ENCODE measurements at regions not wholly inside any gene's neighbourhood (a gene's known extent, or its start where the extent isn't known, plus 50 kb on each side); places are given as distances from the start of the nearest gene placed in this dataset.

DNA sequence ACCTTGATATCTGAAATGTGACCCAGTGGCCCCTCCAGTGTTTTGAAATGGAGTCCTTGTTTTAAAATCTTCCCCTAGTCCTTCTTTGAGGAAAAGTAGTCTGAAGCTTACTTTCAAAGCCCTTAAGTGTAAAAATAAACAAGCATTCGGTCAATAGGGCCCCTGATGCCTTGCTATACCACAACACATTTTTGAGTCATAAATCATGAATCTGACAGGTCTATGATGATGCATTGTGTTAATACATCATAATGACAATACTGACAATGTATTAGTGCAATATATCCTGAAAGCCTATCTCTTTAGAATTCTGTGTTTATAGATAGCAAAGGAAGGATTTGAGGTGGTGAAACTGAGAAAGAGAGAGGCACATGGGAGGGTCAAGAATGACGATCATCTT is 464.2 kb downstream of the MEIS1 start:
- TF ChIP-seq, protein P1, sequence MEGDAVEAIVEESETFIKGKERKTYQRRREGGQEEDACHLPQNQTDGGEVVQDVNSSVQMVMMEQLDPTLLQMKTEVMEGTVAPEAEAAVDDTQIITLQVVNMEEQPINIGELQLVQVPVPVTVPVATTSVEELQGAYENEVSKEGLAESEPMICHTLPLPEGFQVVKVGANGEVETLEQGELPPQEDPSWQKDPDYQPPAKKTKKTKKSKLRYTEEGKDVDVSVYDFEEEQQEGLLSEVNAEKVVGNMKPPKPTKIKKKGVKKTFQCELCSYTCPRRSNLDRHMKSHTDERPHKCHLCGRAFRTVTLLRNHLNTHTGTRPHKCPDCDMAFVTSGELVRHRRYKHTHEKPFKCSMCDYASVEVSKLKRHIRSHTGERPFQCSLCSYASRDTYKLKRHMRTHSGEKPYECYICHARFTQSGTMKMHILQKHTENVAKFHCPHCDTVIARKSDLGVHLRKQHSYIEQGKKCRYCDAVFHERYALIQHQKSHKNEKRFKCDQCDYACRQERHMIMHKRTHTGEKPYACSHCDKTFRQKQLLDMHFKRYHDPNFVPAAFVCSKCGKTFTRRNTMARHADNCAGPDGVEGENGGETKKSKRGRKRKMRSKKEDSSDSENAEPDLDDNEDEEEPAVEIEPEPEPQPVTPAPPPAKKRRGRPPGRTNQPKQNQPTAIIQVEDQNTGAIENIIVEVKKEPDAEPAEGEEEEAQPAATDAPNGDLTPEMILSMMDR (IDR thresholded peaks at IDR 0.05; ENCODE audit: borderline replicate concordance, control extremely low read depth, extremely low read depth, insufficient read depth, missing control alignments) = no peak
- no peak for DNase-seq (ENCODE audit: low spot score)
- in situ Hi-C loops (cut with MboI; ENCODE audit: low sequenced_read_pairs, unreplicated experiment) = no loop called here

DNA sequence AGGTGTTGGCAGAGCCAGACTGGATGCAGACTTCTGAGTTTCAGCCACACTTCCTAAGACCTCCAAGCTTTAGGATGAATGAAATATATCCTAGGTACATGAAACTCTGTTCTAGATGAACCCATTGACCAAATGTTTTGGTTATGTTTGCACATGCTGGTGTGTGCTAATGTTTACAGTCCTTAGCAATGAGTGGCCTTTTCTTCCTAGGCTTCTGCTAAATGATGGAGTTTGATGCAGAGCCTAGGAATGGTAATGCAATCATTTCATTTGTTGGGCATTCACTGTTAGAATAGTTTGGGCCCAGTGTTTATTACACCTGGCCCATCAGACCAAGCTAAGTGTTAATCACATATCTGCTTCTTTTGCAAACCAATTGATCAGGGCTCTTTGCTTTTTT is 464.7 kb downstream of the MEIS1 start:
- TF ChIP-seq, protein P1 (IDR thresholded peaks at IDR 0.05; ENCODE audit: borderline replicate concordance, control extremely low read depth, extremely low read depth, insufficient read depth, missing control alignments) = no peak
- DNase-seq (ENCODE audit: low spot score) = no peak
- in situ Hi-C loops (cut with MboI; ENCODE audit: low sequenced_read_pairs, unreplicated experiment) = no loop called here

DNA sequence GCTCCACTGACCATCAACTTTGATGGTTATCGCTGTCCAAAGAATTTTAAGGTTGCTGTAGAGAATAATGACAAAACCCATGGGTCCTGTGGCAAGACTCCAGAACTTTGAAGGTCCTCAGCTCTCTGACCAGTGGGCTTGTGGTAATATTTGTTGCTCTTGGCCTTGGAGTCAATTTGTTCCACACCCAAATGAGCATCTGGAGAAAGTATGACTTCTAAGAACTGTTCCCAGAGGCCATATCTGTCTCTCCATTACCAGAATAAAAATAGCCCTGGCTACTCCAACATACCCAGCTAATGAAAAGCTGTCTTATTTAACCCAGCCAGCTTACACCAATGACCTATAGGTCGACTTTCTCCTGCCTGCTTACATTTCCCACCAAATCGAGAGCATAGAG is 466.4 kb downstream of the MEIS1 start:
- no peak for DNase-seq (ENCODE audit: low spot score)
- TF ChIP-seq, protein P1 (IDR thresholded peaks at IDR 0.05; ENCODE audit: borderline replicate concordance, control extremely low read depth, extremely low read depth, insufficient read depth, missing control alignments) = no peak
- in situ Hi-C loops (cut with MboI; ENCODE audit: low sequenced_read_pairs, unreplicated experiment) = no loop called here

DNA sequence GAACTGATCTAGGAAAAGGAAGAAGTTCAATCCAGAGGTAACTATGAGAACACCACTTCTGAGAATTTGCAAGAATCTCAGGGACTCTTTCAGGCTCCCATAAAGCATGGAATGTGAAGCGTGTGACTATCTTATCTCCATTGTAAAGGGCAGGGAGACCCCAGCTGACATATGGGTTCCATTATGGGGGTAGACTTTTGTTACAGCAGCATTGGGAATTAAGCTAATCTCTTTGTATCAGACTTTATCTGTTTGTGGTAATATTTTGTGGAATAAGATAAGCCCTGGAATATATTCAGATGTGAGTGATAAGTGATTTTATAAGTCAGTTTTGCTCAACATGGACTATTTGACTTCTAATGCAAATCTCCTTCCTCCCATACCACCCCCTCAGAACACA is 468.3 kb downstream of the MEIS1 start:
- DNase-seq (ENCODE audit: low spot score) = no peak
- TF ChIP-seq, protein P1 (IDR thresholded peaks at IDR 0.05; ENCODE audit: borderline replicate concordance, control extremely low read depth, extremely low read depth, insufficient read depth, missing control alignments) = no peak
- in situ Hi-C loops (cut with MboI; ENCODE audit: low sequenced_read_pairs, unreplicated experiment) = no loop called here

DNA sequence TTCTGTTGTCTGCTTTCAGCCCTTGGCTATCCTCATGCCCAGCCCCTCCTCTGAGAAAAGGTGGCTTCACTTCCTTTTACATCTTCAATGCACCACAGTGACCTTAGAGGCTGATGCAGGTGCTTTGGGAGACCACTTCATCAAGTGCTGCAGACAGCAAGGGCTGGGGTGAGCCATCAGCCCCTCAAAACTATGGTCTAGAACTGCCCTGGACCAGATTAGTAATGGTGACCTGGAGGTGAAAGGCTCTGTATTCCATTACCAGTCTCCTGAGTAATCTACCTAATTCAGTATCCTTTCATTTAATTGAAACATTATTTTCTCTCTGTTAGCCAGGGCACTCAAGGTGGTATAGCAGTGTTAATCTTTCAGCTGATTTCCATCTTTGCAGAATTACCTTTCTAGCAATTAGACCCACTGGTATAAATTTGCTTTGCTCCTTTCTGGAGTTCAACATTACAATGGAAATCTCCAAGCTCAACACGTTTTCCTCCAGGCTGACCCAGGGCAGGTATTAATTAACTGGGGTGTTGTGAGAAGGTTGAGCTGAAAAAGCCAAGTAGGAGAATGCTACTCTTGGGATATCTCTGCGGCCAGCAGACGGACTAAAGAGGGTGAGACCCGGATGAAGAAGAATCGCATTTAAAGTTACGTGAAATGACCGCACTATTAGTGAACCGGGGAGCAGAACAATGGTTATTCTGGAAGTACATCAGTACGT is 469.0 kb downstream of the MEIS1 start:
- TF ChIP-seq, protein P1 (IDR thresholded peaks at IDR 0.05; ENCODE audit: borderline replicate concordance, control extremely low read depth, extremely low read depth, insufficient read depth, missing control alignments) = no peak
- in situ Hi-C loops (cut with MboI; ENCODE audit: low sequenced_read_pairs, unreplicated experiment) = no loop called here
- no peak for DNase-seq (ENCODE audit: low spot score)

DNA sequence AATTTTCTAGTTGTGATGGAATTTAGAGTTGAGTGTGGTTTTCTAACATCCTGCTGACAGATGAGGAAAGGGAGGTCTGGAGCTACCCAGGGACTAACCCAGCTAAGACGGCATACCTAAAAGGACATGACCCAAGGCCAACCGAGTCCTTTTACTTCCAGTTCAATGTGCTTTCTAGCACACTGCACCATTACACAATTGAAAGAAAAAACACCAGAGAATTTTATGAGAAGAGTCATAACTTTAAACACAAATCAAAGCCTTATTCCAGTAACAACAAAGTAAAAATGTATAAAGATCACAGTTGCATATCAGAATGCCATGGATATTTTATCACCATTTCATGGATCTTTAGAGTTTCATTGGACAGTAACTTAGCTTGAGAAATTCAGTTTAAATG is 480.3 kb downstream of the MEIS1 start:
- TF ChIP-seq, protein P1 (IDR thresholded peaks at IDR 0.05; ENCODE audit: borderline replicate concordance, control extremely low read depth, extremely low read depth, insufficient read depth, missing control alignments) = no peak
- in situ Hi-C loops (cut with MboI; ENCODE audit: low sequenced_read_pairs, unreplicated experiment) = no loop called here
- no peak for DNase-seq (ENCODE audit: low spot score)

Measured in GM13976 (cell line).